Right lobe of liver (tissue), 4 donors: ENCODE measurements at regions not wholly inside any gene's neighbourhood (a gene's known extent, or its start where the extent isn't known, plus 50 kb on each side); places are given as distances from the start of the nearest gene placed in this dataset.

ENCODE experiments used
- POLR2A ChIP-seq: fragments of 450-650 bp; IDR thresholded peaks from one replicate; pipeline ENCODE4 v1.6.1; 2017; ENCODE audit warnings: antibody characterized with exemption, mild to moderate bottlenecking
- TF ChIP-seq, protein P1 (sequence below), 4 donors: fragments of 200-600 bp in 3 of 4; fragments of 450-650 bp in 1 of 4; IDR thresholded peaks; one replicate each; pipeline versions ENCODE4 v1.5.1 to v1.8.0; 2016 to 2022; ENCODE audit warnings: antibody characterized with exemption in 4 of 4, mild to moderate bottlenecking in 2 of 4
- donor health status: DM: no; HTN: no; CAD: no.
- donor health status: DM: no; HTN: no; CAD: no.
- donor health status: DM: no; HTN: yes; CAD: no.

DNA sequence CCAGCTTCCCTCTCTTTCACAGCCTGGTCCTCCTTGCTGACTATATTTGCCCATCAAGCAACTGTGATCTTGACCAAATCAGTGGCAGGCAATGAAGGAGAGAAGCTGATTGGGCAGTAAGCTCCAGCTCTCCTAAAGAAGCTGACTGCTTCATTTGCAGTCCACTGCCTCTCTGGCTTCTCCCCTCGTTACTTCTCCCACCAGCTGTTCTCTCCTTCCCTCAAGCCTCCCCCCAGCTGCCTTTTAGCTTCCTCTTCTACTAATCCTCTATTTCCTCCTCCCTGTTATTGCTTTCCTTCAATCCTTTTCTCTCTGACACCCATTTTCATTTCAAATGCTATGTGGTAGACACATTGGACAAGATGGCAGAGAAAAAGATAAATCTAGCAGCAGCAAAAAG, 474.7 kb upstream of the UBE2E2 start:
- TF ChIP-seq, protein P1, sequence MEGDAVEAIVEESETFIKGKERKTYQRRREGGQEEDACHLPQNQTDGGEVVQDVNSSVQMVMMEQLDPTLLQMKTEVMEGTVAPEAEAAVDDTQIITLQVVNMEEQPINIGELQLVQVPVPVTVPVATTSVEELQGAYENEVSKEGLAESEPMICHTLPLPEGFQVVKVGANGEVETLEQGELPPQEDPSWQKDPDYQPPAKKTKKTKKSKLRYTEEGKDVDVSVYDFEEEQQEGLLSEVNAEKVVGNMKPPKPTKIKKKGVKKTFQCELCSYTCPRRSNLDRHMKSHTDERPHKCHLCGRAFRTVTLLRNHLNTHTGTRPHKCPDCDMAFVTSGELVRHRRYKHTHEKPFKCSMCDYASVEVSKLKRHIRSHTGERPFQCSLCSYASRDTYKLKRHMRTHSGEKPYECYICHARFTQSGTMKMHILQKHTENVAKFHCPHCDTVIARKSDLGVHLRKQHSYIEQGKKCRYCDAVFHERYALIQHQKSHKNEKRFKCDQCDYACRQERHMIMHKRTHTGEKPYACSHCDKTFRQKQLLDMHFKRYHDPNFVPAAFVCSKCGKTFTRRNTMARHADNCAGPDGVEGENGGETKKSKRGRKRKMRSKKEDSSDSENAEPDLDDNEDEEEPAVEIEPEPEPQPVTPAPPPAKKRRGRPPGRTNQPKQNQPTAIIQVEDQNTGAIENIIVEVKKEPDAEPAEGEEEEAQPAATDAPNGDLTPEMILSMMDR (IDR thresholded peaks at IDR 0.05), result no peak
- TF ChIP-seq POLR2A, result no peak
